B cell (primary cell): ENCODE measurements at regions not wholly inside any gene's neighbourhood (a gene's known extent, or its start where the extent isn't known, plus 50 kb on each side); places are given as distances from the start of the nearest gene placed in this dataset.

Experiments used
- ATAC-seq: fragments of 200-7000 bp; cut with Tn5 transposase; one replicate; pipeline ENCODE4 v1.10.0; 2021; ENCODE audit warnings: low read depth, mild to moderate bottlenecking, moderate number of reproducible peaks, moderate library complexity
- CTCF ChIA-PET: fragments of 350-600 bp; sonication (Branson Sonifier 250); formaldehyde crosslinking; loops from one replicate; lab custom pipeline; 2021; ENCODE audit warnings: antibody characterized with exemption, inconsistent platforms; lab: Charles Lee
- POLR2A ChIA-PET: fragments of 350-600 bp; sonication (Branson Sonifier 250); formaldehyde crosslinking; loops from one replicate; lab custom pipeline; 2021; ENCODE audit warnings: antibody characterized with exemption; lab: Charles Lee
- DNase-seq: peaks from one replicate; pipeline ENCODE4 v3.0.0; 2013
- H2AFZ ChIP-seq: 2 replicates; pipeline ENCODE4 v1.6.1; 2012; ENCODE audit warnings: mild to moderate bottlenecking, low read depth, low read length; ENCODE audit not compliant: insufficient read depth, poor library complexity, severe bottlenecking
- H3K27ac ChIP-seq, 2 donors: 1 replicate in 1 of 2; 2 replicates in 1 of 2; pipeline ENCODE4 v1.5.1; 2012 to 2013; ENCODE audit warnings: low read length in 2 of 2, mild to moderate bottlenecking in 2 of 2, moderate library complexity in 1 of 2
- H3K27me3 ChIP-seq, 4 experiments: fragments of 200-600 bp in 1 of 4; sonication (generic) in 1 of 4; replicated peaks in 1 of 4; 1 replicate in 2 of 4; 2 replicates in 2 of 4; pipeline versions ENCODE4 v1.6.1 to v1.7.0; 2013 to 2016; ENCODE audit warnings: low read length in 3 of 4, mild to moderate bottlenecking in 2 of 4, mixed read lengths in 1 of 4, moderate library complexity in 1 of 4; ENCODE audit not compliant: insufficient read depth in 4 of 4, control insufficient read depth in 3 of 4; ENCODE audit errors: control extremely low read depth in 1 of 4
- H3K36me3 ChIP-seq, 2 experiments: replicated peaks in 1 of 2; 1 replicate in 1 of 2; 2 replicates in 1 of 2; pipeline versions ENCODE4 v1.6.1 to v1.7.1; 2013; ENCODE audit warnings: low read length in 1 of 2; ENCODE audit not compliant: insufficient read depth in 2 of 2, control insufficient read depth in 1 of 2; ENCODE audit errors: control extremely low read depth in 1 of 2, extremely low read depth in 1 of 2
- H3K4me1 ChIP-seq, 2 donors: fragments of 200-600 bp in 1 of 2; sonication (generic) in 1 of 2; 1 replicate in 1 of 2; 2 replicates in 1 of 2; pipeline versions ENCODE4 v1.5.1 to v1.6.1; 2013 to 2017; ENCODE audit warnings: low read length in 2 of 2; ENCODE audit not compliant: control insufficient read depth in 2 of 2, insufficient read depth in 2 of 2
- H3K4me2 ChIP-seq: replicated peaks from 2 replicates; pipeline ENCODE3; 2012; ENCODE audit warnings: mild to moderate bottlenecking, low read depth, low read length; ENCODE audit not compliant: poor library complexity, severe bottlenecking
- H3K4me3 ChIP-seq, 5 experiments: fragments of 200-600 bp in 1 of 5; sonication (generic) in 1 of 5; 1 replicate in 3 of 5; 2 replicates in 2 of 5; pipeline versions ENCODE4 v1.5.1 to v1.7.0; 2011 to 2016; ENCODE audit warnings: low read length in 4 of 5, mild to moderate bottlenecking in 4 of 5, low read depth in 2 of 5, control low read depth in 1 of 5, moderate library complexity in 1 of 5; ENCODE audit not compliant: insufficient read depth in 1 of 5; ENCODE audit errors: control extremely low read depth in 1 of 5, extremely low read depth in 1 of 5
- H3K79me2 ChIP-seq: fragments of 200-600 bp; sonication (generic); one replicate; pipeline ENCODE4 v1.6.0; 2016; ENCODE audit warnings: low read length; ENCODE audit not compliant: control insufficient read depth, insufficient read depth
- H3K9ac ChIP-seq: fragments of 200-600 bp; sonication (generic); 2 replicates; pipeline ENCODE4 v1.6.1; 2017; ENCODE audit warnings: mild to moderate bottlenecking, low read length, moderate library complexity
- H3K9me3 ChIP-seq, 3 donors: one replicate each; pipeline versions ENCODE4 v1.6.1 to v1.7.1; 2013; ENCODE audit warnings: low read length in 2 of 3; ENCODE audit not compliant: control insufficient read depth in 2 of 3, insufficient read depth in 1 of 3; ENCODE audit errors: control extremely low read depth in 1 of 3
- H4K20me1 ChIP-seq: 2 replicates; pipeline ENCODE4 v1.6.0; 2012; ENCODE audit warnings: mild to moderate bottlenecking, low read length; ENCODE audit not compliant: insufficient read depth, control insufficient read depth, poor library complexity, severe bottlenecking
- H3K27ac Mint-ChIP-seq: one replicate; pipeline ENCODE4 v1.8.0; 2021; ENCODE audit warnings: mixed read lengths
- H3K27me3 Mint-ChIP-seq: one replicate; pipeline ENCODE4 v1.8.0; 2021; ENCODE audit warnings: mixed read lengths
- H3K4me1 Mint-ChIP-seq: one replicate; pipeline ENCODE4 v1.8.0; 2021; ENCODE audit warnings: mixed read lengths
- H3K4me3 Mint-ChIP-seq: one replicate; pipeline ENCODE4 v1.8.0; 2021; ENCODE audit warnings: mixed read lengths
- H3K9me3 Mint-ChIP-seq: one replicate; pipeline ENCODE4 v1.8.0; 2022; ENCODE audit warnings: mixed read lengths; ENCODE audit not compliant: insufficient read depth
- CTCF ChIP-seq: fragments of 200-600 bp; IDR thresholded peaks from one replicate; pipeline ENCODE4 v1.8.0; 2022; ENCODE audit warnings: antibody characterized with exemption, mild to moderate bottlenecking
- EZH2 ChIP-seq: IDR thresholded peaks from 2 replicates; pipeline ENCODE4 v1.6.1; 2012; ENCODE audit warnings: borderline replicate concordance, low read depth, mild to moderate bottlenecking, moderate library complexity, low read length; ENCODE audit not compliant: insufficient read depth, poor library complexity, severe bottlenecking
- WGBS: methylation state at CpG from one replicate; pipeline ENCODE4 v1.1.5; 2013; ENCODE audit warnings: missing lambda C conversion rate; ENCODE audit not compliant: insufficient coverage; 5-methylcytosine and 5-hydroxymethylcytosine counted together
- intact Hi-C: fragments of 100-400 bp; cut with micrococcal nuclease; formaldehyde crosslinking; loops from one replicate; pipeline ENCODE4 v1.10.0; 2022

DNA sequence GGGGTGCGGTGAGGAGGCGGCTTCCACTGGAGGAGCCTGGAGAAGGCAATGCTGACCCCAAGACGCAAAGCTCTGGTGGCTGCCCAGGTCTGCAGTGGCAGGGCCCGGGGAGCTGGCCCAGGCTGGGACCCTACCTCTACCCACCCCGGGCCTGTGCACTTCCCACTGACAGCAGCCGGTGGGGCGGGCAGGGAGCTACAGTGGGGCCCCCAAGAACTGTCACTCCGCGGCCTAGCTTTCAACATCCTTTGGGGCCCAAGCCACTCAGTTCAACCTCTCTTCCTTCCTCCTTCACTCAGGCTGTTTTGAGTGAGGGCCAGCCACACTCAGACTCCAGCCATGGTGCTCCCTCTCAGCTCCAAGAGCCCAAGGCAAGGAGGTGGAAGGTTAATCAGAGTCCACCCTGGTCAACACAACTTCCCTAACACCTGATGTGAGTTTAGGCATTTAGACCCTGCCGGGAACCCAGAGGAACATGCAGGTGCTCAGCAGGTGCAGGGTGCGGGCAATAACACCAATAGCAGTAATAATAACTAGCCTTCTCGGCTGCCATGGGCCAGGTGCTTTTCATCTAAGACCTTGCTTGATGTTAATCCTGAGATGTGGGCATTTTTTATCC, 93.6 kb downstream of the ZFP36L2 start:
- Histone ChIP-seq H2AFZ (no peak overlapping the region), H3K27ac (peak overlapping the region; percentile 87 to 89), H3K9ac (peak overlapping the region; percentile 8), H3K9me3 (peaks cover 0 to 3% (median 0%) of the 10 kb centered on the region in 3 donors), H3K4me1 (peaks cover 98 to 100% of the 10 kb centered on the region in 2 donors), H3K4me2 (peak overlapping the region; percentile 62), H3K27me3 (no peaks in the 10 kb centered on the region), H3K79me2 (peaks cover under 1% of the 10 kb centered on the region), H4K20me1 (no peaks in the 10 kb centered on the region), H3K4me3 (peak overlapping the region in 1 of 5 experiments; percentile 1), H3K36me3 (no peaks in the 10 kb centered on the region)
- peaks cover 97% of the 10 kb centered on the region for H3K4me1 Mint-ChIP-seq
- peak overlapping the region; percentile 93 for H3K27ac Mint-ChIP-seq
- peak overlapping the region; percentile 77 for H3K4me3 Mint-ChIP-seq
- CTCF ChIA-PET, result interaction anchor here (0.6 to 15.3 kb wide), 16 partner anchors 23 to 352 kb away, joined by 3 to 650 read pairs (median 6); partner anchors contain the start of gene ZFP36L2
- intact Hi-C loops, result no loop called here
- ATAC-seq (no peak), DNase-seq (peak; percentile 50)
- no peaks in the 10 kb centered on the region for H3K9me3 Mint-ChIP-seq
- TF ChIP-seq CTCF (no peak), EZH2 (no peak)
- POLR2A ChIA-PET, result interaction anchor here (0.6 to 14.8 kb wide), 9 partner anchors 8 to 322 kb away, joined by 3 to 561 read pairs (median 7); partner anchors contain the start of gene ZFP36L2
- WGBS, result 14% methylated on average over 8 of the region's 12 CpGs
- H3K27me3 Mint-ChIP-seq, result no peaks in the 10 kb centered on the region
